HS-5 (cell line): ENCODE measurements at regions not wholly inside any gene's neighbourhood (a gene's known extent, or its start where the extent isn't known, plus 50 kb on each side); places are given as distances from the start of the nearest gene placed in this dataset.

Experiments used
- DNase-seq: peaks from one replicate; pipeline ENCODE4 v3.0.0-alpha.2; 2012; ENCODE audit warnings: low read depth

DNA sequence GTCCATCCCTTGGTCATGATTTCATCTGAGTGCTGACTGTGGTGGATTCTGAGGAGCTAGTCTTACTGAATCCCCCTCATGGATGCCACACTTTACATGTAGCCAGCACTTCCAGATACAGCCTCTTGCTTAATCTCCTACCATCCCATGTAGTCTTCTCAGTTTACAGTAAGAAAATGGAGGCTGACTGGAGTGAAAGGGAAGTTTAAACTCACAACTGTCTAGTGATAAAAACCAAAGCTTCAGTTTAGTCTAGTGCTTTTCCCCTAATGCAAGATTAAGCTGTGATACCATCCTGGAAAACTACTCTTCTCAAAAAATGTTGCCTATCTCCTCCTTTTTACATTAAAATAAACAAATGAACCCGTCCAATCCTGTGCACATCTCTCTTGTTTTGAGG, 146.8 kb upstream of the HES1 start:
- no peak for DNase-seq

DNA sequence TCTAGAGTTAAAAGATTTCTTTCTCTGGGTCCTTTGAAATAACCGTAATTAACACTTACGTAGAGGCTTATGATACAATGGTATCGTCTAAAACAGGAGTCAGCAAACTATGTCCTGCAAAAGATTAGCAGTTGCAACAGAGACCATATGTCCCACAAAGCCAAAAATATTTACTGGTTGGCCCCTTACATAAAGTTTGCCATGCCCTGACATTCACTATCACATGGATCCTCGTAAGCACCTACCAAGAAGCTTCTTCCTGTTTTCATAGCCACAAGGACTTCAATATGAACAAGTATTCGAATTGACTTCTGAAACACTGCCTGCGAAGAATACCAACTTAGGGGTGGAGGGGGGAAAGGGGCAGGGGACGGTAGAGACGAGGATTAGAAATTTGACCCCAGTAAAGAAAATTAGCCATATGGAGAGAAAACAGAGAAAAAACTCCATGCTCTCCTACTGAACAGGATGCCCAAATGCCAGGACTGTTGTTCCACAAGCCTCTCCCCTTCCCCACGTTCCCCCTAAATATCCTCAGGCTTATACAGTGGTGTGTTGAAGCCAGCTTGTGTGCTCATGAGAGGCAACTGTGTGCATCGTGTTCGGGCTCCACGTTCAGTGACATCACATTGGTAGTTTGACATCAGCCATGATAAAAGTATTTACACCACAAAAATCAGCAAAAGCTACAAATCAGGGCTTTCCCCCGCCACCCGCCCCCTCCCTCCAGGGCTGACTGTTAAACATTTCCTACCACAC, 144.1 kb upstream of the HES1 start:
- no peak for DNase-seq

GRCh38 chr3:193992425-193993037, 143.4 kb upstream of the HES1 start:
- DNase-seq, result no peak

DNA sequence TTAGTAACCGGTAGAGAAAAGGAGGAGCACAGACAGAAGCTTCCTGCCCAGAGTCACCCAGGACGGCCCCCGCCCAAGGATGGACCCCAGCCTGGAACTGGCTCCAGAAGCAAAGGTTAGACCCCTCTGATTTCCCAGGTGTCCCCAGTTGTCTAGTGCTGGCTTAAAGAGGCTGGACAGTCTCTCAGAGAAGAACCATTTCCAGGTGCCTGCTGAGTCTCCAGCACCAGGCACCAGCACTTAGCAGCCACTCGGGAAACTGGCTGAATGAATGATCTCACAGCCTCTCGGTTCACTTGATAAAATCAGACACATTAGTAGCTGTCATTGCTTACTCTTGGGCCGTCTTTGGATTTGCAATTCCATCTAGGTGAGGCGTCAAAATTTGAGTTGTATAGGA, 139.7 kb upstream of the HES1 start:
- no peak for DNase-seq

- DNase-seq, result no peak
Measured at GRCh38 chr3:193996641-193997089, 139.3 kb upstream of the HES1 start.

DNA sequence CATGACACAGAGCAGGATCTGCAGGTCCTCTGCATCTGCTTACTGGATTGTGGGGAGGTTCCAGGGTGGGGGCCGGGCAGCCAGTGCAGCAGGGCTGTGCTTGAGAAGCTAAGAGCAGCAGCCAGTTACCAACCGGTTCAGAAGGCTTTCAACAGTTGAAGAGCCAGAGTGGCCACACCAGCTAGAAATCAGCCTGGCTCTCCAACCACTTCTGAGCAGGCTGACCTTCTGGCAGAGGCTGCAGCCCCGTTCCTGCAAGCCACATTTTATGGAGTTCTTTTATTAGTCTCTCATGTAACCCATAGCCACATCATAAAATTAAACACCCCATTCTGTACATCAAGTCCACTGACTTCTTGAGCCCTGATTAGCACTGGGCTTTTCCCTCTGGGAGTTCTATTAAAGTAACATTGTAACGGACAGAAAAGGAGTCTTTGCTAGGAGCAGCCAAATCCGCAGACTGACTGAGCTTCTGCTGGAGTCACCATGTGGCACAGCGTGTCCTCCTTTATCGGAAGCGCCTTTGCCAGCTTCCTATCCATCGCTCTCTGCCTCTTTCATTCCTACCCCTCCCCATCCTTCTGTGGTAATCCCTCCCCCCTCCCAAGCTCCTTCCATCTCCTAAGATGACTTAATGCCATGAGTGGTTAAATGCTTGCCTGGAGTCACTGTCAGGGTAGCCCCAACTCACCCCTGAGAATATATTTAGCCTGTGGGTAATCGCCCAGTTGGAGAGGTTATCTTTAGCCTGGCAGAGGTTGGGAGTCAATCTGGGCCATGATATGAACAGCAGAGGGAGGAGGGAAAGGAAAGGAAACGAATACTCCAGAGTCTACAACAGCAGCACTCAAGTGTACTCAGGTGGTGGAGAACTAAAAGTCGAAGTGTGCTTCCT, 138.5 kb upstream of the HES1 start:
- DNase-seq, result no peak

DNA sequence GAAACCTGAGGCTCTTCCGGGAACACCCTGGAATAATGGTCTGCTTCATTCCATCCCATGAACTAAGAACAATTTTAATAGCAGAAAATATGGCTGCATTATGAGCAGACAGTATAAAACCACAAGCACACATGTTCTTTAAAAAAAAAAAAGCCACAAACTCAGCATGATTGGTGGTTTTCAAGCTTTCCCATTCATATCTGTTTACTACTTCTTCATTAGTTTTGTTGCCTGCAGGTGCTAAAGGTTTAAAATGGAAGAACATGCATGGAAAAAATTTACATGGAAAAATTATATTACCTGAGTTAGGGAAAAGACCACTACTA, 137.9 kb upstream of the HES1 start:
- no peak for DNase-seq

- DNase-seq, result no peak
Measured at GRCh38 chr3:193998628-193999195, 137.2 kb upstream of the HES1 start.

- DNase-seq, result no peak
Measured at GRCh38 chr3:194000100-194000499, 135.8 kb upstream of the HES1 start.

- DNase-seq, result no peak
Measured at GRCh38 chr3:194000712-194001111, 135.2 kb upstream of the HES1 start.

GRCh38 chr3:194001728-194002459, 134.1 kb upstream of the HES1 start:
- DNase-seq, result no peak

DNA sequence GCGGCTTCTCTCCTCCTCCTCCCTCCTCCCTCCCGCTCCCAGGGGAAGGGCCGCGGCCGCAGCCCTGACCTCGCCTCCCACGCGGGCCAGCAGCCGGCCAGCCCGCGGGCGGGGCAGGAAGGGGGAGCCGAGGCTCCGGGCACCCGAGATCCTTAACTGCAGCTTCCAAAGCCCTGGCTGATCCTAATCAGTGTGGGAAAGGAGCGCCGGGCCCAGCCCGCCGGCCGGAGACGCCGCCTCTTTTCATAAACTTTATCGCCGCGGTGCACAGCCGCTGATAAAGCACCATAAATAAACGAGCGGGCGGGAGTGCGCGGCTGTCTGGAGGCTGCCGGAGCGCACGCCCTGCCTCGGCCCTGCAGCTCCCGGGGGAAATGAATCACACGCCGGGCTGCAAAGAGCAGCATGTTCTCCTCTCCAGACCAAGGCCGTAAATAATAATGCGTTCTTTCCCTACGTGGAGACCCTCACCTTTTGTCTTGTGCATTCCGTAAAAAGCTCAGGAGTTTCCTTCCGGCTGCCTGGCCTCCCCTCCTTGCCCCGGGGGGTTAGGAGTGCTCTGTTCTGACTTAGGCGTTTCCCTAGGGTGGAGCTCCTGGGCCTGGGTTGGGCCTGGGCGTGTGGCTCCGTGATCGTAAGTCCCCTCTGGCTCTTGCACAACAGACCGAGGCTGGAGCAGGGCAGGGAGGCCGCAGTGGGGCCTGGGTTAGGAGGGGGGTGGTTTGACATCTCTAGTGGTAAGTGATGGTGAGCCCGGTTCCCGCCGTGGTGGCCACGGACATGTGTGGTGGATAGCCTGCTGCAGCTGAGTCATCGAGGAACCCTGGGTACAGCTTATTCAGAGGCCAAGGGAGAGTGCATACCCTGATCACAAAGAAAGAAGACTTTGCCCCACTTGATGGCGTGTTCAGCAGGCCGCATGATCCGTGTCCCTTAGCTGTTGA, 132.6 kb upstream of the HES1 start:
- DNase-seq, result peak; percentile 81

DNA sequence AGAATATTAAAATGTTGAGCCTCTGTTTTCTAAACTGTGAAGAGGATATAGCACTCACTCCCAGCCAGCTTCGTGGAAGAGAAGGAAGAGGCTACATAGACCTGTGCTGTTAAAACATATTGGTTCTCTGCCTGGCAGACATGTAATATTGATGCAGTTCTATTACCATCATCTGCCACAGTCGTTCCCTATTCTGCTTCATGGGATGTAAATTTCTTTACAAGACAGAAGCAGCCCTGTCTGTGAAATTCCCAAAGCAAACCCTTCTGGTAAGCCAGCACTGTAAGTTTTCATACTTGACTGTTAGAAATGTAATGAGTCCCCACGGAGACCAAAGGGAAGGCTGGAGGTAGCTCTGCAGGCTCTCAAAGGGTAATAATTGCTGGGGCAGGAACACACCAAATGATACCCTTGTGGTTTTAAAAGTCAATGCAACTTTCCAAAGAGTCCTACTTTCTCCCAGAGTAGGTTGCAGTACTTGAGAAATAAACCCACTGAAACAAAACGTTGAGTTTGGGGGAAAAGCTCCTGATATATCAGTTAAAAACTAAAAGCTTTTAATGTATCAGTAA, 129.9 kb upstream of the HES1 start:
- no peak for DNase-seq

DNA sequence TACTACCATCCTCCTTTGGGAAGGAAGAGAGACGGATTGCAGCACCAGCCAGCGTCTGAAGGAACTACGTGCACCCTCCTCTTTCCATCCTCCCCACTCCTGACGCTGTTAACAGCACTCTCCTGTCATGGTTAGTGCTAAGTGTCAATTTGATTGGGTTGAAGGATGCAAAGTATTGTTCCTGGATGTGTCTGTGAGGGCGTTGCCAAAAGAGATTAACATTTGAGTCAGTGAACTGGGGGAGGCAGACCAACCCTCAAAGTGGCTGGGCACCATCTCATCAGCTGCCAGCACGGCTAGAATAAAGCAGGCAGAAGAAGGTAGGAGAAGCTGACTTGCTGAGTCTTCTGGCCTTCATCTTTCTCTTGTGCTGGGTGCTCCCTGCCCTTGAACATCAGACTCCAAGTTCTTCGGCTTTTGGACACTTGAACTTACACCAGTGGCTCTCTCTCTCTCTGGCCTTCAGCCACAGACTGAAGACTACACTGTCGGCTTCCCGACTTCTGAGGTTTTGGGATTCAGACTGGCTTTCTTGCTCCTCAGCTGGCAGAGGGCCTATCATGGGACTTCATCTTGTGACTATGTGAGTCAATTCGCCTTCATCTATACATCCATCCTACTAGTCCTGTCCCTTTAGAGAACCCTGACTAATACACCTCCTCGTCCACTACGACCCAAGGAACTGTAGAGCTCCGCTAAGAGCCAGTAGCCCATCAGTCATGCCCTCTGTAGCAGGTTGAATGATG, 128.2 kb upstream of the HES1 start:
- no peak for DNase-seq

DNA sequence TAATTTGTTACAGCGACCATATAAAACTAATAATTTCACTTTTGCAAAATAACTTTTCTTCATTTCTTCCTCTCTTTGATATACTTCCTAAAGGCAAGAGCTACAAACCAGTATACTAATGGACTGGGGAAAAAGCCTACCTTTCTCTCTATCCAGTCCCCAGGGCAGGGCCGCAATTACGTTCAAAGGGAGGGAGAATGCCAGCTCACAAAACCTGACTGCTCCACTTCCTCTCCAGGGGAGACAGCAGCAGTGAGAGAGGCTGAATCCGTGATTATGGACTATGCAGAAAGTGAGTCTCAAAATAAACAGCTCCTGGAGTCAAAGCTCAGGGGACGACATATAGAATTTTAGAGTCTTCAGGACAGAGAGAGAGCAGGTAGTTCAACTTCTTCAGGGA, 126.9 kb upstream of the HES1 start:
- no peak for DNase-seq

DNA sequence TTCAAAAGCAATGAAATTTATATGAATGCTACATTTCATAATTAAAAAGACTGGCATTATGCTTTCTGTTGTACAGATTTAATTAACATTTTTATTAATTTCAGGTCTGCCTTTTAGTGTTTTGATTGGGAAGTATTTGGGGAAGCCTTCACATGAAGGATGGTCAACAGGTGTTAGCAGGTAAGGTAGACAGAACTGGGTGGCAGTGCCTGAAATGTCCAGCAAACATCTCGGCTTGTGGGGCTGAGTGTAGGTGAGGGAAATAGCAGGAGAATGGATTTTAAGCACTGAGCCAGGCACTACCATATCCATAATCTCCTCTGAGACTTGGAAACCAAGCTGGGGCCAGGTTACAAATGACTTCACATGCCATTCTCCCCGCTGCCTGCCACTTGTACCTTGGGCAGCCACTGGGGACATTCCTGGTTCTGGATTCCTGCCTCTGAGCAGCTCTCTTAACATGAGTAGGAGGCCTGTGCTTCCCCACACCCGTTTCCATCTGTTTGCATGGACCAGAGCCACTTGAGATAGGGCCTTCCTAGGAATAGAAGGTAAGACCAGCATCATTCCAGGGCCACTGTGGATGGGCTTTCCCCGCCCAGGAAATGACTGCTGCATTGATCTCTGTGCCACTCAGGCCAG, 125.9 kb upstream of the HES1 start:
- DNase-seq, result no peak

GRCh38 chr3:194011807-194012206, 124.1 kb upstream of the HES1 start:
- no peak for DNase-seq

- DNase-seq, result no peak
Measured at GRCh38 chr3:194013928-194014327, 122.0 kb upstream of the HES1 start.

DNA sequence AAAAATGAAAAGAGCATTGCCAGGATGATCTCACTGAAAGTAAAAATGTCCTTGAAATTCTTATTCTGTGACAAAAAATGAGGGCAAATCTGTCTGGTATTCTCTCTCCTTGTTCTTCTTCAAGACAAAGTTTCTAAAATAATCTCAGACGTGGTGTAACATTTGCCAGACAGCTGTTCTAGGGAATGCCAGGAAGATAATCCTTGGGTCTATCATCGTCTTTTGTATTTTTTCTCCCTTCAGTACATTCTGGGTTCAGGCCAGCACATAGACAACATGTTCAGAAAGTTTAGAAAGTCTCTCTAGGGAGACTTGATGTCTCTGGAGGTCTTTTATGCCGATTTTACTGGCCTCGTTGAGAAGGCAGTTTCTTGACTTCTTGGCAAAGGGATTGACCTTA, 121.2 kb upstream of the HES1 start:
- no peak for DNase-seq
